ENCODE measurements at regions not wholly inside any gene's neighbourhood (a gene's known extent, or its start where the extent isn't known, plus 50 kb on each side); places are given as distances from the start of the nearest gene placed in this dataset.

DNA sequence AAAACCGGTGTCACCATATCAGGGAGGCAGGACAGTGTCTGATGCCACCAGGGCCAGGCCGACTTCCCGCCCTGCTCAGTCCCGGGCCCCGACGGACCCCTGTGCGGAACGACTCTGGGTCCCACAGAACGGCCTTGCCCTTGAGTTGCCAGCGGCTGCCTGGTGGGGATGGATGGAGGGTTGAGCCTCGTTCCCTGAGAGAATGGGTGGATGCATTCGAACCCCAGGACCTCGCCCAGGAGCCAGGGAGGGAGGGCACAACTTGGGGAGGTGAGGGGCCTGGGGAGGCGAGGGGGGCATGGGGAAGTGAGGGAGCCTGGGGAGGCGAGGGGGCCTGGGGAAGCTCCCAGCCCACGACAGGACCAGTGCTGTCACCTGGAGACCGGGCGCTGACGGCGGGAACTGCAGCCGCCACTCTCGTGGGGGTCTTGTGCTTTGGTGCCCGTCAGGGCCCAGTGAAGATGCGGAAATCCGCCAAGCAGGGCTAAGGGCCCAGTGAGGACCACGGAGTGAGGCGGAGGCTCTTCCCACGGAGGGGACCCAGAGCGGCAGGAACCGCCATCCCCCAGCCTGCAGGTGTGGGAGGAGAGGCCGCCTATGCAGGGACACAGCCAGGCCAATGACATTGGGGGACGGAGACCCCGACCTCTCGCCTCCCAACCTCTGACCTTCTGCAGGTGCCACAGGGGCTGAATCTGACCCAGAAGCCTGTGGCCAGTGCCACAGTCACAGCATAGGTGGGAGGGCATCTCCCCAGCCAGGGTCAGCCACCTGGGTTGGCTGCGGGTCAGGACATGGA, 74.4 kb upstream of the GALNT9 start:
- peaks cover 16% of the 10 kb centered on the region; the same call in 1 of the 2 replicates for H3K27me3 ChIP-seq (ENCODE audit: control insufficient read depth, insufficient read depth, low read length)
- H3K14ac ChIP-seq (replicated peaks; ENCODE audit: low read depth, low read length), result no peak overlapping the region
- ATAC-seq (ENCODE audit: low read depth), result no peak
- H3K56ac ChIP-seq (ENCODE audit: extremely low read depth, insufficient read depth, low read length), result no peak overlapping the region
- no peak overlapping the region for H2BK5ac ChIP-seq (ENCODE audit: low read depth, low read length, poor library complexity, severe bottlenecking)
- H3K4me2 ChIP-seq (ENCODE audit: low read depth, low read length), result no peak overlapping the region
- H3K4me3 ChIP-seq (ENCODE audit: insufficient read depth, low read depth, low read length), result no peak overlapping the region
- no peak overlapping the region for H3K23ac ChIP-seq (ENCODE audit: low read depth, low read length)
- H4K5ac ChIP-seq (ENCODE audit: low read depth, low read length), result no peak overlapping the region
- H3K27ac ChIP-seq (ENCODE audit: insufficient read depth, low read length), result no peak overlapping the region
- H2AK5ac ChIP-seq (ENCODE audit: low read depth, low read length), result no peak overlapping the region
- no peak overlapping the region for H2BK120ac ChIP-seq (ENCODE audit: low read depth, low read length)
- no peak overlapping the region for H2BK15ac ChIP-seq (ENCODE audit: low read depth, low read length)
- H2AK9ac ChIP-seq (replicated peaks; ENCODE audit: low read depth, low read length, poor library complexity), result no peak overlapping the region
- CTCF ChIA-PET, result no interaction called here
- H4K8ac ChIP-seq (ENCODE audit: low read depth in 2 of 2, low read length in 2 of 2), result no peak overlapping the region
- no peak for DNase-seq
- no peaks in the 10 kb centered on the region for H3K4me1 ChIP-seq (ENCODE audit: control insufficient read depth, insufficient read depth, low read length)
- no peak overlapping the region for H4K91ac ChIP-seq (ENCODE audit: insufficient read depth, low read depth, low read length)
- intact Hi-C loops (cut with micrococcal nuclease), result no loop called here
- no peak overlapping the region for H2AFZ ChIP-seq (replicated peaks; ENCODE audit: low read length, poor library complexity)
- WGBS, 2 experiments (ENCODE audit: extremely low coverage in 2 of 2, insufficient read length in 1 of 2), result 79% methylated on average over 6 of the region's 35 CpGs; no CpG with 5 or more reads in 1 of the 2 experiments
- H3K9me1 ChIP-seq (ENCODE audit: insufficient read depth, low read length), result no peaks in the 10 kb centered on the region
- no peaks in the 10 kb centered on the region for H3K36me3 ChIP-seq (ENCODE audit: control insufficient read depth, insufficient read depth, low read length)
- H4K20me1 ChIP-seq (ENCODE audit: insufficient read depth, low read length), result no peaks in the 10 kb centered on the region
- no peak overlapping the region for H3K4ac ChIP-seq (ENCODE audit: low read depth, low read length)
- BruUV-seq (replicated peaks), result no TSS peak
- no peak for TF ChIP-seq CEBPB (IDR thresholded peaks at IDR 0.05; ENCODE audit: low read depth, low read length)
- TF ChIP-seq CHD1 (IDR thresholded peaks at IDR 0.05; ENCODE audit: low read depth, low read length), result no peak
- TF ChIP-seq RFX5 (IDR thresholded peaks at IDR 0.05; ENCODE audit: low read depth, low read length), result no peak
- TF ChIP-seq, protein P1, sequence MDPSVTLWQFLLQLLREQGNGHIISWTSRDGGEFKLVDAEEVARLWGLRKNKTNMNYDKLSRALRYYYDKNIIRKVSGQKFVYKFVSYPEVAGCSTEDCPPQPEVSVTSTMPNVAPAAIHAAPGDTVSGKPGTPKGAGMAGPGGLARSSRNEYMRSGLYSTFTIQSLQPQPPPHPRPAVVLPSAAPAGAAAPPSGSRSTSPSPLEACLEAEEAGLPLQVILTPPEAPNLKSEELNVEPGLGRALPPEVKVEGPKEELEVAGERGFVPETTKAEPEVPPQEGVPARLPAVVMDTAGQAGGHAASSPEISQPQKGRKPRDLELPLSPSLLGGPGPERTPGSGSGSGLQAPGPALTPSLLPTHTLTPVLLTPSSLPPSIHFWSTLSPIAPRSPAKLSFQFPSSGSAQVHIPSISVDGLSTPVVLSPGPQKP (IDR thresholded peaks at IDR 0.05; ENCODE audit: borderline replicate concordance, low read depth, low read length), result no peak
- no peak for TF ChIP-seq NFE2L2 (IDR thresholded peaks at IDR 0.05; ENCODE audit: low read depth, low read length)
- TF ChIP-seq BHLHE40 (IDR thresholded peaks at IDR 0.05; ENCODE audit: low read depth, low read length), result no peak
- no peak for TF ChIP-seq POLR2A (IDR thresholded peaks at IDR 0.05; ENCODE audit: low read depth, low read length)
- TF ChIP-seq, protein P2, sequence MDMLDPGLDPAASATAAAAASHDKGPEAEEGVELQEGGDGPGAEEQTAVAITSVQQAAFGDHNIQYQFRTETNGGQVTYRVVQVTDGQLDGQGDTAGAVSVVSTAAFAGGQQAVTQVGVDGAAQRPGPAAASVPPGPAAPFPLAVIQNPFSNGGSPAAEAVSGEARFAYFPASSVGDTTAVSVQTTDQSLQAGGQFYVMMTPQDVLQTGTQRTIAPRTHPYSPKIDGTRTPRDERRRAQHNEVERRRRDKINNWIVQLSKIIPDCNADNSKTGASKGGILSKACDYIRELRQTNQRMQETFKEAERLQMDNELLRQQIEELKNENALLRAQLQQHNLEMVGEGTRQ (IDR thresholded peaks at IDR 0.05; ENCODE audit: low read depth, low read length), result no peak
- TF ChIP-seq, protein P3, sequence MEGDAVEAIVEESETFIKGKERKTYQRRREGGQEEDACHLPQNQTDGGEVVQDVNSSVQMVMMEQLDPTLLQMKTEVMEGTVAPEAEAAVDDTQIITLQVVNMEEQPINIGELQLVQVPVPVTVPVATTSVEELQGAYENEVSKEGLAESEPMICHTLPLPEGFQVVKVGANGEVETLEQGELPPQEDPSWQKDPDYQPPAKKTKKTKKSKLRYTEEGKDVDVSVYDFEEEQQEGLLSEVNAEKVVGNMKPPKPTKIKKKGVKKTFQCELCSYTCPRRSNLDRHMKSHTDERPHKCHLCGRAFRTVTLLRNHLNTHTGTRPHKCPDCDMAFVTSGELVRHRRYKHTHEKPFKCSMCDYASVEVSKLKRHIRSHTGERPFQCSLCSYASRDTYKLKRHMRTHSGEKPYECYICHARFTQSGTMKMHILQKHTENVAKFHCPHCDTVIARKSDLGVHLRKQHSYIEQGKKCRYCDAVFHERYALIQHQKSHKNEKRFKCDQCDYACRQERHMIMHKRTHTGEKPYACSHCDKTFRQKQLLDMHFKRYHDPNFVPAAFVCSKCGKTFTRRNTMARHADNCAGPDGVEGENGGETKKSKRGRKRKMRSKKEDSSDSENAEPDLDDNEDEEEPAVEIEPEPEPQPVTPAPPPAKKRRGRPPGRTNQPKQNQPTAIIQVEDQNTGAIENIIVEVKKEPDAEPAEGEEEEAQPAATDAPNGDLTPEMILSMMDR (conservative IDR thresholded peaks at IDR 0.05; ENCODE audit: low read depth, low read length), result no peak
- no peak for TF ChIP-seq SMC3 (IDR thresholded peaks at IDR 0.05; ENCODE audit: low read depth, low read length)
- TF ChIP-seq RCOR1 (IDR thresholded peaks at IDR 0.05; ENCODE audit: insufficient replicate concordance, low read length), result no peak
- no peak for TF ChIP-seq FOS (IDR thresholded peaks at IDR 0.05; ENCODE audit: low read depth, low read length)
- in situ Hi-C loops (cut with MboI; ENCODE audit: low sequenced_read_pairs), result no loop called here
- H3K9me3 ChIP-seq (ENCODE audit: control insufficient read depth, insufficient read depth, low read length), result no peaks in the 10 kb centered on the region
- H3K9ac ChIP-seq (ENCODE audit: low read depth, low read length), result no peak overlapping the region
- no peak overlapping the region for H2BK20ac ChIP-seq (ENCODE audit: low read depth, low read length)
- no peak overlapping the region for H3K18ac ChIP-seq (ENCODE audit: low read depth, low read length)
- POLR2A ChIA-PET (ENCODE audit: unreplicated experiment), result interaction anchor here (0.6 kb wide), 1 partner anchor 16 kb away, joined by 5 read pairs; no protein-coding TSS in a partner anchor
- H3K79me1 ChIP-seq (ENCODE audit: low read depth in 1 of 2, low read length in 2 of 2), result no peaks in the 10 kb centered on the region
- dilution Hi-C loops (cut with HindIII; ENCODE audit: low sequenced_read_pairs, unreplicated experiment), result no loop called here

Measured in IMR-90 (cell line).